GM12864 (cell line): ENCODE measurements at regions not wholly inside any gene's neighbourhood (a gene's known extent, or its start where the extent isn't known, plus 50 kb on each side); places are given as distances from the start of the nearest gene placed in this dataset.
A peak's percentile ranks its signal among the peaks of the same experiment; 100 is the strongest.

Experiments used
- DNase-seq: peaks from one replicate; pipeline ENCODE4 v3.0.0-alpha.2; 2011; ENCODE audit warnings: low read depth
- H3K4me3 ChIP-seq: 2 replicates; pipeline ENCODE4 v1.5.1; 2011; ENCODE audit warnings: mild to moderate bottlenecking, low read depth, low read length, control low read depth
- CTCF ChIP-seq: IDR thresholded peaks from 2 replicates; pipeline ENCODE4 v1.5.1; 2011; ENCODE audit warnings: low read depth, mild to moderate bottlenecking, moderate library complexity, low read length, control low read depth, inconsistent platforms; ENCODE audit errors: missing control alignments

- no peak overlapping the region for H3K4me3 ChIP-seq
- TF ChIP-seq CTCF, result no peak
- no peak for DNase-seq
Measured at GRCh38 chr9:90132866-90133265, 509.8 kb downstream of the DIRAS2 start.

DNA sequence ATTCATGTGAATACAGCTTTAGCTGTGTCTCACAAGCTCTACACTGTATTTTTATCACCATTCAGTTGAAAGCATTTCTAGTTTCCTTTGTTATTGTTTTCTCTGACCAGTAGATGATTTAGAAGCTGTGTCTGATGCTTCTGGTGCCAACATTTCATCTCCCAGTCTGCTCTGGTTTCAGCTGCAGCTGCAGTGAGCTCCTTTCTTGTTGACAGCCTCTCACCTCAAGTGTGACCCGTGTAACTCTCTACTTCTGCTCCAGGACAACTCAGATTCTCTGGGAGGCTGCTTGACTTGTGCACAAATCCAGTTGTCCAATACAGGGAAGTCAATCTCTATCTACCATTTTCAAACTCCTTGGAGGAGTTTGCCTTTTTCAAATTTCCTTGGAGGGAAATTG, 504.8 kb downstream of the DIRAS2 start:
- TF ChIP-seq CTCF, result no peak
- DNase-seq, result no peak
- no peak overlapping the region for H3K4me3 ChIP-seq

DNA sequence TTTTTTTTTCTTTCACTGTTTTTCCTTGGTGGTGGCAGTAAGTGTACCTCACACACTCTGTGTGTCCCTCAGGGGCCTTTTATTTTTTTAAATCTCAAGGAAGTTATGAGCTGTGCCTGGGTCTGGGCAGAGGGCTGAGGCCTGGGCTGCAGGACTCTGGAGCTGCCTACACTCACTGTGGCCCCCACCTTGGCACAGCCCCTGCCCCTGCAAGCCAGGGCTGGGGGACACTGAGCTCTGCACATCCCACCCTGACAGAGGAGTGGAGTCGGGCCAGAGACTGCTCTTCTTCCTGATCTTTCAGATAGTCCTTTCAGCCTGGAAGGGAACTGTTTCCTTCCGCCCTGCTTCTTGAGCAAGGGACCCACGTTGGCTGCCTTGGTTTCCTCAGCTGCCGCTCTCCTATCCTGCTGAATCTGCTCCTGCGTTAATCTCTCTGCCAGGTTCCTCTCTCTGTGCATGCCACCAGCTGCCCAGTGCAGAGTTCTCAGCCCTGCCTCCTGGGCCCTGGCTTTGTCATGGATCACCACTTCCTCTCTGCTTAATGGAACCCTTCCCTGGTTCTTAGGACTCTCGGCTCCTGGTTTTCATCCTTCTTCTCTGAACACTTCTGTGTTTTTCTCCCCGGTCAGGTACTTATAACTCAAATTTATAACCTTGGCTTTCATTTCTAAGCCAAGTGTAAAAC, 502.3 kb downstream of the DIRAS2 start:
- no peak for DNase-seq
- no peak overlapping the region for H3K4me3 ChIP-seq
- no peak for TF ChIP-seq CTCF

GRCh38 chr9:90141723-90142122, 500.9 kb downstream of the DIRAS2 start:
- H3K4me3 ChIP-seq, result no peak overlapping the region
- peak; percentile 46 for TF ChIP-seq CTCF
- peak; percentile 5 for DNase-seq

GRCh38 chr9:90142580-90142979, 500.0 kb downstream of the DIRAS2 start:
- TF ChIP-seq CTCF, result peak; percentile 51
- H3K4me3 ChIP-seq, result no peak overlapping the region
- DNase-seq, result peak; percentile 4

DNA sequence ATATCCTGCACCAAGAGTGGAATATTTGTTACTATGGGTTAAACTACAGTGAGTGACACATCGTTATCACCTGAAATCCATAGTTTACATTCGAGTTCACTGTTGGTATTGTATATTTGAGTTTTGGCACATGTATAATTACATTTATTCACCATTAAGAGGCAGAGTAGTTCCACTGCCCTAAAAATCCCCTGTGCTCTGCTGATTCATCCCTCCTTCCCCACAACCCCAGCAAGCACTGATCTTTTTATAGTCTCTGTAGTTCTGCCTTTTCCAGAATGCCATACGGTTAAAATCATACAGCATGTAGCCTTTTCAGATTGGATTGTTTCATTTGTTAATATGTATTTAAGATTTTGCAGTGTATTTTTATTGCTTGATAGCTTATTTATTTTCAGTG, 495.2 kb downstream of the DIRAS2 start:
- DNase-seq, result no peak
- no peak for TF ChIP-seq CTCF
- H3K4me3 ChIP-seq, result no peak overlapping the region

DNA sequence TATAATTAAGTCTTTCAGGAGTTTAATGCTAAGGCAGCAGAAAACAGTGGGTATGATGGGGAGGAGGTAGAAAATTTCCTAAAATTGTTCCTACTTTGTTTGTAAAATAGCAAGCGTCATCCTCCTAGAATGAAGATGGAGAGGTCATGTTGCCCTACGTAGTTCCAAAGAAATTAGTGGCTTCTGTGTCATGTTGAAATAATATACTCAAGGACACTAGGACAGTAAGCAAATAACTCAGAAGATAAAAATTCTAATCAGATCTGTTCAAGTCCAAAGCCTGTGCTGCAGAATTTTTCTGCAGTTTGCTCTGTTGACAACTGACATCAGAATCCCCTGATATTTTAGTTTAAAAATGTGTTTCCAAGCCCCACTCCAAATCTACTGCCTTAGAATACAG, 486.3 kb downstream of the DIRAS2 start:
- no peak overlapping the region for H3K4me3 ChIP-seq
- DNase-seq, result no peak
- no peak for TF ChIP-seq CTCF
